Common myeloid progenitor, CD34-positive (primary cell): ENCODE measurements at regions not wholly inside any gene's neighbourhood (a gene's known extent, or its start where the extent isn't known, plus 50 kb on each side); places are given as distances from the start of the nearest gene placed in this dataset.
"Not testable (repeated sequence)": the region's sequence is repeated elsewhere in the genome, so short reads cannot be mapped to it uniquely, and the experiment has no call there.

Experiments
- CTCF ChIA-PET: fragments of 350-600 bp; sonication (Branson Sonifier 250); formaldehyde crosslinking; loops from one replicate; lab custom pipeline; 2021; ENCODE audit warnings: antibody characterized with exemption; lab: Charles Lee
- POLR2A ChIA-PET: fragments of 350-600 bp; sonication (Branson Sonifier 250); formaldehyde crosslinking; loops from one replicate; lab custom pipeline; 2021; ENCODE audit warnings: antibody characterized with exemption; lab: Charles Lee
- DNase-seq, 3 donors: peaks; one replicate each; pipeline versions ENCODE4 v3.0.0 to v3.0.0-alpha.2; 2013
- H3K27ac ChIP-seq, 2 experiments: 1 replicate in 1 of 2; 2 replicates in 1 of 2; pipeline ENCODE4 v1.7.0; 2013; ENCODE audit warnings: inconsistent platforms in 2 of 2, low read length in 2 of 2, mild to moderate bottlenecking in 2 of 2, low read depth in 1 of 2, moderate library complexity in 1 of 2; ENCODE audit not compliant: severe bottlenecking in 2 of 2, insufficient read depth in 1 of 2, poor library complexity in 1 of 2
- H3K27me3 ChIP-seq, 5 experiments: replicated peaks in 2 of 5; 1 replicate in 3 of 5; 2 replicates in 2 of 5; pipeline versions ENCODE4 v1.6.1 to v1.7.0; 2013; ENCODE audit warnings: low read length in 4 of 5, mild to moderate bottlenecking in 2 of 5, moderate library complexity in 2 of 5, inconsistent platforms in 1 of 5; ENCODE audit not compliant: insufficient read depth in 5 of 5, control insufficient read depth in 4 of 5
- H3K36me3 ChIP-seq, 4 experiments: 1 replicate in 2 of 4; 2 replicates in 2 of 4; pipeline versions ENCODE4 v1.6.1 to v1.7.0; 2013; ENCODE audit warnings: low read length in 3 of 4, control low read depth in 1 of 4, mild to moderate bottlenecking in 1 of 4; ENCODE audit not compliant: control insufficient read depth in 4 of 4, insufficient read depth in 4 of 4
- H3K4me1 ChIP-seq, 4 experiments: 1 replicate in 3 of 4; 2 replicates in 1 of 4; pipeline versions ENCODE4 v1.6.1 to v1.7.1; 2013; ENCODE audit warnings: low read length in 3 of 4, mild to moderate bottlenecking in 3 of 4, control low read depth in 1 of 4, inconsistent platforms in 1 of 4, moderate library complexity in 1 of 4; ENCODE audit not compliant: control insufficient read depth in 4 of 4, insufficient read depth in 4 of 4; ENCODE audit errors: control extremely low read depth in 1 of 4
- H3K4me3 ChIP-seq, 7 experiments: 1 replicate in 4 of 7; 2 replicates in 3 of 7; pipeline versions ENCODE4 v1.5.1 to v1.7.0; 2013; ENCODE audit warnings: mild to moderate bottlenecking in 7 of 7, low read length in 6 of 7, moderate library complexity in 6 of 7, inconsistent platforms in 2 of 7, low read depth in 2 of 7, control low read depth in 1 of 7; ENCODE audit not compliant: insufficient read depth in 4 of 7, control insufficient read depth in 1 of 7; ENCODE audit errors: extremely low read depth in 1 of 7
- H3K9me3 ChIP-seq, 5 experiments: 1 replicate in 4 of 5; 2 replicates in 1 of 5; pipeline versions ENCODE4 v1.6.1 to v1.7.1; 2013; ENCODE audit warnings: low read length in 4 of 5, mild to moderate bottlenecking in 2 of 5, inconsistent platforms in 1 of 5, low read depth in 1 of 5, moderate library complexity in 1 of 5; ENCODE audit not compliant: control insufficient read depth in 4 of 5, insufficient read depth in 2 of 5; ENCODE audit errors: control extremely low read depth in 1 of 5
- WGBS: methylation state at CpG from one replicate; pipeline ENCODE4 v1.1.5; 2013; ENCODE audit not compliant: insufficient coverage; 5-methylcytosine and 5-hydroxymethylcytosine counted together

- 100% methylated on average over 1 of the region's 3 CpGs for WGBS
- H3K27ac ChIP-seq, POLR2A ChIA-PET, H3K36me3 ChIP-seq, H3K27me3 ChIP-seq, CTCF ChIA-PET, H3K9me3 ChIP-seq, DNase-seq, H3K4me3 ChIP-seq, H3K4me1 ChIP-seq: not testable (repeated sequence)
Measured at GRCh38 chr1:83180621-83181020, 818.3 kb downstream of the TTLL7 start.

GRCh38 chr1:83167634-83168033 is 831.3 kb downstream of the TTLL7 start:
- POLR2A ChIA-PET, H3K4me1 ChIP-seq: not testable (repeated sequence)
- WGBS, result 98% methylated on average over 7 of the region's 9 CpGs

GRCh38 chr1:83163879-83164475 is 835.0 kb downstream of the TTLL7 start:
- H3K4me1 ChIP-seq, POLR2A ChIA-PET, H3K27ac ChIP-seq, H3K36me3 ChIP-seq, DNase-seq, H3K27me3 ChIP-seq, CTCF ChIA-PET, H3K9me3 ChIP-seq, H3K4me3 ChIP-seq: not testable (repeated sequence)
- 76% methylated on average over 2 of the region's 3 CpGs for WGBS

More at GRCh38 chr1:83167634-83168033, 831.3 kb downstream of the TTLL7 start:
- H3K36me3 ChIP-seq, CTCF ChIA-PET, H3K27me3 ChIP-seq, H3K27ac ChIP-seq, H3K9me3 ChIP-seq, H3K4me3 ChIP-seq, DNase-seq: not testable (repeated sequence)

DNA sequence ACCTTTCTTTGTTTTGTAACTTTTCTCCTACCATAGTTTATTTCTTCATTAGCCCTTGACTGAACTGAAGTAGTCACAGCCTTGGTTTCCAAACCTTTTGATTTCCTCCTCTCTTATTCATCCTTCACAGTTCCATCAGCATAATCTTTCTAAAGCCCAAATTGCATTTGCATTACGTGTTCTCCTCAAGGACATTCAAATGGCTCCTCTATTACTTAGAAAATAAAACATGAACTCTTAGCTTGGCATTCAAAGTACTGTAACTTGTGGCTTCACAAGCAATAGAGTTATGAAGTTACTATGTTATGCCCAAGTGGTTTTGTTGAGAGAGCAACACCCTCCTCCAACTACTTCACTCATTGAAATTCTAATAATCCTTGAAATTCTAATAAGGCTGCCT is 840.0 kb downstream of the TTLL7 start:
- H3K27me3 ChIP-seq, POLR2A ChIA-PET, DNase-seq: not testable (repeated sequence)

DNA sequence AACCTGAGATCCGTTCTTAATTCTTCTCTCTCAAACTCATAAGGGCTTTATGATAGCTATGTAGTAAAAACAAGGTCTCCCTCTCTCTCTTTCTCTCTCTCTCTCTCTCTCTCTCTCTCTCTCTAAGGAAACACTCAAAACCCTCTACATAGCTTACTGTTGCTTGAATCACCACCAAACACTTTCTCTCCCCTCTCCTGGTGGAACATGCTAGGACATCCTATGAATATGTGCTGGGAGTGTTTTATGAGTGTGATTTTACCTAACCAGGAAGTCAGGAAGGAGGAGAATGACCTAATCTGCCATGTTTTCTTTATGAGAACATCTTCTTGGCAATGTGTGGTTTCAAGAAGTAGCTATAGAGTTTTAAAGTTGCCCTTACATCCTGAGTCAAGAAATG is 844.6 kb downstream of the TTLL7 start:
- H3K27ac ChIP-seq, DNase-seq, POLR2A ChIA-PET, H3K4me3 ChIP-seq, H3K4me1 ChIP-seq, H3K9me3 ChIP-seq, H3K27me3 ChIP-seq, CTCF ChIA-PET, H3K36me3 ChIP-seq: not testable (repeated sequence)
- WGBS, result no CpG with 5 or more reads among the region's 1 CpG

More for the DNA sequence above, 840.0 kb downstream of the TTLL7 start:
- H3K4me3 ChIP-seq, H3K27ac ChIP-seq, H3K9me3 ChIP-seq, H3K4me1 ChIP-seq, H3K36me3 ChIP-seq, CTCF ChIA-PET: not testable (repeated sequence)
- WGBS, result no CpG with 5 or more reads among the region's 1 CpG

GRCh38 chr1:83151167-83151898 is 847.6 kb downstream of the TTLL7 start:
- H3K4me3 ChIP-seq, H3K9me3 ChIP-seq, CTCF ChIA-PET, H3K27ac ChIP-seq, H3K27me3 ChIP-seq, H3K36me3 ChIP-seq, H3K4me1 ChIP-seq, DNase-seq, POLR2A ChIA-PET: not testable (repeated sequence)
- no CpG with 5 or more reads among the region's 3 CpGs for WGBS

- H3K9me3 ChIP-seq, POLR2A ChIA-PET, H3K4me1 ChIP-seq, H3K4me3 ChIP-seq, H3K27ac ChIP-seq, H3K36me3 ChIP-seq, CTCF ChIA-PET, H3K27me3 ChIP-seq, DNase-seq: not testable (repeated sequence)
- 92% methylated on average over 4 of the region's 6 CpGs for WGBS
Measured at GRCh38 chr1:83150479-83150878, 848.5 kb downstream of the TTLL7 start.
